Panc1 (cell line): ENCODE measurements at regions not wholly inside any gene's neighbourhood (a gene's known extent, or its start where the extent isn't known, plus 50 kb on each side); places are given as distances from the start of the nearest gene placed in this dataset.

Source experiments
- POLR2AphosphoS5 ChIP-seq: IDR thresholded peaks from 2 replicates; pipeline ENCODE4 v1.6.1; 2012; ENCODE audit warnings: mild to moderate bottlenecking, low read depth, low read length, moderate library complexity
- TF ChIP-seq, protein P1 (sequence below): fragments of 450-650 bp; IDR thresholded peaks from 2 replicates; pipeline ENCODE4 v1.5.1; 2017; ENCODE audit warnings: mild to moderate bottlenecking

DNA sequence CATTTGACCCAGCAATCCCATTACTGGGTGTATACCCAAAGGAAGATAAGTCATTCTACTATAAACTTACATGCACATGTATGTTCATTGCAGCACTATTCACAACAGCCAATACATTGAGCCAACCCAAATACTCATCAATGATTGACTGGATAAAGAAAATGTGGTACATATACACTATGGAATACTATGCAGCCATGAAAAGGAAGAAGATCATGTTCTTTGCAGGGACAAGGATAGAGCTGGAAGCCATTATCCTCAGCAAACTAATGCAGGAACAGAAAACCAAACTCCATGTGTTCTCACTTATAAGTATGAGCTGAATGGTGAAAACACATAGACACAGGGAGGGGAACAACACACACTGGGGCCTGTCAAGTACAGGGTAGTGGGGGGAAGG, 226.7 kb upstream of the HNMT start:
- TF ChIP-seq, protein P1, sequence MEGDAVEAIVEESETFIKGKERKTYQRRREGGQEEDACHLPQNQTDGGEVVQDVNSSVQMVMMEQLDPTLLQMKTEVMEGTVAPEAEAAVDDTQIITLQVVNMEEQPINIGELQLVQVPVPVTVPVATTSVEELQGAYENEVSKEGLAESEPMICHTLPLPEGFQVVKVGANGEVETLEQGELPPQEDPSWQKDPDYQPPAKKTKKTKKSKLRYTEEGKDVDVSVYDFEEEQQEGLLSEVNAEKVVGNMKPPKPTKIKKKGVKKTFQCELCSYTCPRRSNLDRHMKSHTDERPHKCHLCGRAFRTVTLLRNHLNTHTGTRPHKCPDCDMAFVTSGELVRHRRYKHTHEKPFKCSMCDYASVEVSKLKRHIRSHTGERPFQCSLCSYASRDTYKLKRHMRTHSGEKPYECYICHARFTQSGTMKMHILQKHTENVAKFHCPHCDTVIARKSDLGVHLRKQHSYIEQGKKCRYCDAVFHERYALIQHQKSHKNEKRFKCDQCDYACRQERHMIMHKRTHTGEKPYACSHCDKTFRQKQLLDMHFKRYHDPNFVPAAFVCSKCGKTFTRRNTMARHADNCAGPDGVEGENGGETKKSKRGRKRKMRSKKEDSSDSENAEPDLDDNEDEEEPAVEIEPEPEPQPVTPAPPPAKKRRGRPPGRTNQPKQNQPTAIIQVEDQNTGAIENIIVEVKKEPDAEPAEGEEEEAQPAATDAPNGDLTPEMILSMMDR = no peak
- no peak for TF ChIP-seq POLR2AphosphoS5
